Renal cortex interstitium (tissue), 11 donors: ENCODE measurements at regions not wholly inside any gene's neighbourhood (a gene's known extent, or its start where the extent isn't known, plus 50 kb on each side); places are given as distances from the start of the nearest gene placed in this dataset.
"Not testable (repeated sequence)": the region's sequence is repeated elsewhere in the genome, so short reads cannot be mapped to it uniquely, and the experiment has no call there.

Experiments used
- DNase-seq, 11 donors: peaks; one replicate each; pipeline ENCODE4 v3.0.0-alpha.2; 2013; ENCODE audit warnings: low read depth in 9 of 11, low spot score in 4 of 11; ENCODE audit errors: extremely low read depth in 1 of 11

GRCh38 chrX:122091571-122091970 is 1044.2 kb downstream of the GLUD2 start:
- no peak for DNase-seq

GRCh38 chrX:122092360-122092759 is 1045.0 kb downstream of the GLUD2 start:
- no peak for DNase-seq

GRCh38 chrX:122092978-122093377 is 1045.6 kb downstream of the GLUD2 start:
- DNase-seq = no peak

GRCh38 chrX:122094611-122095010 is 1047.2 kb downstream of the GLUD2 start:
- DNase-seq = no peak

GRCh38 chrX:122113376-122113775 is 1066.0 kb downstream of the GLUD2 start:
- DNase-seq = no peak

- no peak for DNase-seq
Observed at GRCh38 chrX:122113896-122114295, 1066.5 kb downstream of the GLUD2 start.

GRCh38 chrX:122115604-122116003 is 1068.2 kb downstream of the GLUD2 start:
- no peak for DNase-seq

GRCh38 chrX:122119361-122119760 is 1064.7 kb upstream of the GRIA3 start:
- DNase-seq = no peak

- DNase-seq = no peak
Observed at GRCh38 chrX:122122274-122122673, 1061.8 kb upstream of the GRIA3 start.

GRCh38 chrX:122133478-122133877 is 1050.6 kb upstream of the GRIA3 start:
- no peak for DNase-seq

GRCh38 chrX:122134291-122134690 is 1049.8 kb upstream of the GRIA3 start:
- no peak for DNase-seq

GRCh38 chrX:122135070-122135469 is 1049.0 kb upstream of the GRIA3 start:
- no peak for DNase-seq

- not testable (repeated sequence) for DNase-seq
Observed at GRCh38 chrX:122140219-122140618, 1043.9 kb upstream of the GRIA3 start.

GRCh38 chrX:122154019-122154418 is 1030.1 kb upstream of the GRIA3 start:
- no peak for DNase-seq

- DNase-seq = no peak
Observed at GRCh38 chrX:122168241-122168640, 1015.8 kb upstream of the GRIA3 start.

- no peak for DNase-seq
Observed at GRCh38 chrX:122184791-122185190, 999.3 kb upstream of the GRIA3 start.

- no peak for DNase-seq
Observed at GRCh38 chrX:122187069-122187713, 996.9 kb upstream of the GRIA3 start.

GRCh38 chrX:122188751-122189150 is 995.3 kb upstream of the GRIA3 start:
- no peak for DNase-seq

GRCh38 chrX:122196343-122196742 is 987.7 kb upstream of the GRIA3 start:
- DNase-seq = no peak

- no peak for DNase-seq
Observed at GRCh38 chrX:122203399-122203798, 980.7 kb upstream of the GRIA3 start.

GRCh38 chrX:122218666-122219065 is 965.4 kb upstream of the GRIA3 start:
- no peak for DNase-seq

GRCh38 chrX:122219226-122219625 is 964.9 kb upstream of the GRIA3 start:
- no peak for DNase-seq
